H9 (cell line): ENCODE measurements at regions not wholly inside any gene's neighbourhood (a gene's known extent, or its start where the extent isn't known, plus 50 kb on each side); places are given as distances from the start of the nearest gene placed in this dataset.

Experiments
- DNase-seq: peaks from one replicate; pipeline ENCODE4 v3.0.0-alpha.2; 2017
- H2AFZ ChIP-seq: one replicate; pipeline ENCODE4 v1.6.1; 2013; ENCODE audit warnings: mild to moderate bottlenecking, low read length, control low read depth, moderate library complexity
- H2AK5ac ChIP-seq: 2 replicates; pipeline ENCODE4 v1.6.1; 2013; ENCODE audit warnings: low read length, control low read depth, mixed read lengths; ENCODE audit not compliant: insufficient read length
- H2BK120ac ChIP-seq: one replicate; pipeline ENCODE4 v1.6.1; 2013; ENCODE audit warnings: low read depth, mild to moderate bottlenecking, low read length, control low read depth, inconsistent platforms; ENCODE audit not compliant: poor library complexity, severe bottlenecking
- H2BK12ac ChIP-seq: 2 replicates; pipeline ENCODE4 v1.6.1; 2013; ENCODE audit warnings: low read length, control low read depth, mixed read lengths, low read depth; ENCODE audit not compliant: insufficient read length
- H2BK15ac ChIP-seq: 2 replicates; pipeline ENCODE4 v1.6.1; 2013; ENCODE audit warnings: low read depth, low read length, control low read depth
- H2BK20ac ChIP-seq: one replicate; pipeline ENCODE4 v1.6.1; 2013; ENCODE audit warnings: low read depth, mild to moderate bottlenecking, low read length, control low read depth, inconsistent platforms; ENCODE audit not compliant: poor library complexity, severe bottlenecking
- H2BK5ac ChIP-seq: 2 replicates; pipeline ENCODE4 v1.6.1; 2013; ENCODE audit warnings: low read length, control low read depth, mixed read lengths; ENCODE audit not compliant: insufficient read length
- H3K14ac ChIP-seq: 2 replicates; pipeline ENCODE4 v1.6.1; 2013; ENCODE audit warnings: low read length, control low read depth; ENCODE audit not compliant: insufficient read depth
- H3K18ac ChIP-seq: 2 replicates; pipeline ENCODE4 v1.6.1; 2013; ENCODE audit warnings: low read depth, mild to moderate bottlenecking, mixed read lengths, low read length, control low read depth; ENCODE audit not compliant: insufficient read length
- H3K23ac ChIP-seq: 2 replicates; pipeline ENCODE4 v1.6.1; 2013; ENCODE audit warnings: low read length, control low read depth, mixed read lengths, low read depth; ENCODE audit not compliant: insufficient read length
- H3K23me2 ChIP-seq: 2 replicates; pipeline ENCODE4 v1.6.1; 2013; ENCODE audit warnings: low read depth, mild to moderate bottlenecking, mixed read lengths, low read length, control low read depth; ENCODE audit not compliant: insufficient read length, poor library complexity, severe bottlenecking
- H3K27ac ChIP-seq: 2 replicates; pipeline ENCODE4 v1.5.1; 2013; ENCODE audit warnings: low read length, control low read depth, mixed read lengths, low read depth; ENCODE audit not compliant: insufficient read length
- H3K27me3 ChIP-seq: 2 replicates; pipeline ENCODE4 v1.6.1; 2013; ENCODE audit warnings: low read length, control low read depth, inconsistent platforms; ENCODE audit not compliant: insufficient read depth
- H3K4ac ChIP-seq: 2 replicates; pipeline ENCODE4 v1.6.1; 2013; ENCODE audit warnings: low read depth, mild to moderate bottlenecking, control low read depth, inconsistent platforms, low read length, moderate library complexity
- H3K4me1 ChIP-seq: 2 replicates; pipeline ENCODE4 v1.6.1; 2013; ENCODE audit warnings: low read length, control low read depth, inconsistent platforms; ENCODE audit not compliant: insufficient read depth
- H3K4me2 ChIP-seq: 2 replicates; pipeline ENCODE4 v1.6.1; 2013; ENCODE audit warnings: low read length, control low read depth, mixed read lengths; ENCODE audit not compliant: insufficient read length, insufficient read depth
- H3K56ac ChIP-seq: 2 replicates; pipeline ENCODE4 v1.6.1; 2013; ENCODE audit warnings: low read depth, mild to moderate bottlenecking, mixed read lengths, low read length, control low read depth; ENCODE audit not compliant: insufficient read length
- H3K79me1 ChIP-seq: 2 replicates; pipeline ENCODE4 v1.6.1; 2013; ENCODE audit warnings: low read depth, mild to moderate bottlenecking, moderate library complexity, low read length, control low read depth, inconsistent platforms; ENCODE audit not compliant: insufficient read depth, poor library complexity, severe bottlenecking
- H3K79me2 ChIP-seq: 2 replicates; pipeline ENCODE4 v1.6.1; 2013; ENCODE audit warnings: low read length, control low read depth, inconsistent platforms; ENCODE audit not compliant: insufficient read depth
- H3K9ac ChIP-seq: 2 replicates; pipeline ENCODE4 v1.6.1; 2013; ENCODE audit warnings: low read length, control low read depth, mixed read lengths; ENCODE audit not compliant: insufficient read length; ENCODE audit errors: extremely low read depth
- H3K9me3 ChIP-seq: one replicate; pipeline ENCODE4 v1.6.1; 2013; ENCODE audit warnings: low read depth, low read length, inconsistent platforms; ENCODE audit not compliant: control insufficient read depth
- H3T11ph ChIP-seq: one replicate; pipeline ENCODE4 v1.6.1; 2013; ENCODE audit warnings: mild to moderate bottlenecking, low read length, control low read depth, inconsistent platforms
- H4K20me1 ChIP-seq: one replicate; pipeline ENCODE4 v1.6.1; 2013; ENCODE audit not compliant: control insufficient read depth, insufficient read length, insufficient read depth
- H4K5ac ChIP-seq: 2 replicates; pipeline ENCODE4 v1.6.1; 2013; ENCODE audit warnings: low read depth, mild to moderate bottlenecking, mixed read lengths, low read length, control low read depth; ENCODE audit not compliant: insufficient read length
- H4K8ac ChIP-seq: replicated peaks from 2 replicates; pipeline ENCODE4 v1.6.1; 2013; ENCODE audit warnings: low read length, control low read depth, mixed read lengths, low read depth; ENCODE audit not compliant: insufficient read length
- H4K91ac ChIP-seq: 2 replicates; pipeline ENCODE4 v1.6.1; 2013; ENCODE audit warnings: low read depth, mild to moderate bottlenecking, moderate library complexity, mixed read lengths, low read length, control low read depth; ENCODE audit not compliant: insufficient read length
- H3K27ac Mint-ChIP-seq, 3 experiments: 2 replicates in 2 of 3; 3 replicates in 1 of 3; pipeline ENCODE4 v1.8.0; 2020 to 2021; ENCODE audit warnings: mixed read lengths in 3 of 3, mild to moderate bottlenecking in 1 of 3, moderate library complexity in 1 of 3
- H3K27me3 Mint-ChIP-seq: 2 replicates; pipeline ENCODE4 v1.8.0; 2021; ENCODE audit warnings: low read depth, mild to moderate bottlenecking, moderate library complexity, mixed read lengths
- H3K36me3 Mint-ChIP-seq, 3 experiments: 2 replicates in 2 of 3; 3 replicates in 1 of 3; pipeline ENCODE4 v1.8.0; 2020 to 2021; ENCODE audit warnings: low read depth in 3 of 3, mixed read lengths in 3 of 3; ENCODE audit not compliant: insufficient read depth in 1 of 3
- H3K4me1 Mint-ChIP-seq, 2 experiments: 2 replicates each; pipeline ENCODE4 v1.8.0; 2020; ENCODE audit warnings: mixed read lengths in 2 of 2
- H3K4me3 Mint-ChIP-seq, 2 experiments: 2 replicates in 1 of 2; 3 replicates in 1 of 2; pipeline ENCODE4 v1.8.0; 2020 to 2021; ENCODE audit warnings: mild to moderate bottlenecking in 2 of 2, mixed read lengths in 2 of 2, moderate library complexity in 1 of 2
- H3K9me3 Mint-ChIP-seq, 2 experiments: 2 replicates in 1 of 2; 3 replicates in 1 of 2; pipeline ENCODE4 v1.8.0; 2020; ENCODE audit warnings: mild to moderate bottlenecking in 2 of 2, mixed read lengths in 2 of 2, moderate library complexity in 1 of 2
- CTCF ChIP-seq: fragments of 200-600 bp; sonication (generic); conservative IDR thresholded peaks from 3 replicates; pipeline ENCODE4 v1.8.0; 2021; ENCODE audit warnings: antibody characterized with exemption, mild to moderate bottlenecking
- WGBS: extraction: QIAGEN DNeasy Blood & Tissue Kit; methylation state at CpG from one replicate; pipeline ENCODE4 v1.1.7; 2013; ENCODE audit warnings: missing lambda C conversion rate, low lambda C conversion rate, mixed read lengths; ENCODE audit not compliant: insufficient read length; ENCODE audit errors: extremely low coverage; 5-methylcytosine and 5-hydroxymethylcytosine counted together

GRCh38 chr1:80973101-80973500, 827.6 kb upstream of the ADGRL2 start:
- Histone ChIP-seq H3K4ac (no peak overlapping the region), H2BK20ac (no peak overlapping the region), H4K20me1 (no peaks in the 10 kb centered on the region), H2BK12ac (no peak overlapping the region), H3K9me3 (no peaks in the 10 kb centered on the region), H3K56ac (no peak overlapping the region), H4K8ac (no peak overlapping the region), H3K9ac (no peak overlapping the region), H3K79me1 (no peaks in the 10 kb centered on the region), H3K4me2 (no peak overlapping the region), H3K27me3 (no peaks in the 10 kb centered on the region), H2BK15ac (no peak overlapping the region), H2AK5ac (no peak overlapping the region), H3K27ac (no peak overlapping the region), H3K23ac (no peak overlapping the region), H2AFZ (no peak overlapping the region), H3K14ac (no peak overlapping the region), H3K4me1 (no peaks in the 10 kb centered on the region), H4K5ac (no peak overlapping the region), H3K18ac (no peak overlapping the region), H4K91ac (no peak overlapping the region), H2BK120ac (no peak overlapping the region), H2BK5ac (no peak overlapping the region), H3K79me2 (no peaks in the 10 kb centered on the region), H3T11ph (no peak overlapping the region), H3K23me2 (no peaks in the 10 kb centered on the region)
- H3K9me3 Mint-ChIP-seq, result peaks cover 0 to 3% of the 10 kb centered on the region in 2 experiments; a peak in 1 of 5 replicates
- no peak for TF ChIP-seq CTCF
- no peaks in the 10 kb centered on the region for H3K4me1 Mint-ChIP-seq
- no CpG with 5 or more reads among the region's 3 CpGs for WGBS
- no peak for DNase-seq
- peaks cover 0 to 9% (median 2%) of the 10 kb centered on the region in 3 experiments; a peak in 3 of 7 replicates for H3K36me3 Mint-ChIP-seq
- H3K27me3 Mint-ChIP-seq, result no peaks in the 10 kb centered on the region
- no peak overlapping the region for H3K27ac Mint-ChIP-seq
- H3K4me3 Mint-ChIP-seq, result no peak overlapping the region
